GM12878 (cell line): ENCODE measurements at regions not wholly inside any gene's neighbourhood (a gene's known extent, or its start where the extent isn't known, plus 50 kb on each side); places are given as distances from the start of the nearest gene placed in this dataset.

Experiments used
- CBFB ChIP-seq: IDR thresholded peaks from 2 replicates; pipeline ENCODE4 v1.6.1; 2016; ENCODE audit warnings: antibody characterized with exemption, low read depth
- CTCF ChIP-seq, 3 experiments: IDR thresholded peaks in 2 of 3; conservative IDR thresholded peaks in 1 of 3; 2 replicates each; pipeline ENCODE4 v1.5.1; 2011; ENCODE audit warnings: low read depth in 3 of 3, low read length in 3 of 3, mild to moderate bottlenecking in 3 of 3, control low read depth in 2 of 3, moderate library complexity in 2 of 3, inconsistent platforms in 1 of 3, mixed read lengths in 1 of 3; ENCODE audit not compliant: control insufficient read depth in 2 of 3, insufficient read depth in 1 of 3; ENCODE audit errors: extremely low read depth in 1 of 3
- KDM1A ChIP-seq: fragments of 200-600 bp; sonication (generic); IDR thresholded peaks from 2 replicates; pipeline ENCODE4 v1.6.1; 2016; ENCODE audit warnings: borderline replicate concordance
- NFYB ChIP-seq: IDR thresholded peaks from 2 replicates; pipeline ENCODE4 v1.6.1; 2011; ENCODE audit warnings: low read depth, mild to moderate bottlenecking, low read length, improper control_type of control experiment, moderate library complexity; ENCODE audit not compliant: insufficient read depth
- POLR2A ChIP-seq: IDR thresholded peaks from 2 replicates; pipeline ENCODE4 v1.6.1; 2011; ENCODE audit warnings: low read depth, mild to moderate bottlenecking, low read length
- POLR2AphosphoS5 ChIP-seq: IDR thresholded peaks from 2 replicates; pipeline ENCODE4 v1.6.1; 2011; ENCODE audit warnings: mild to moderate bottlenecking, low read length, inconsistent platforms
- RAD21 ChIP-seq: IDR thresholded peaks from 2 replicates; pipeline ENCODE4 v1.6.1; 2011; ENCODE audit warnings: mild to moderate bottlenecking, low read depth, low read length, moderate library complexity; ENCODE audit not compliant: insufficient read depth
- RCOR1 ChIP-seq: conservative IDR thresholded peaks from 2 replicates; pipeline ENCODE4 v1.6.1; 2012; ENCODE audit warnings: low read depth, low read length, improper control_type of control experiment
- RFX5 ChIP-seq: IDR thresholded peaks from 2 replicates; pipeline ENCODE4 v1.6.1; 2011; ENCODE audit warnings: low read depth, low read length, improper control_type of control experiment
- TF ChIP-seq, protein P1 (sequence below): IDR thresholded peaks from 2 replicates; pipeline ENCODE4 v1.6.1; 2011; ENCODE audit warnings: borderline replicate concordance, low read depth, mild to moderate bottlenecking, moderate library complexity, mixed read lengths, low read length; ENCODE audit not compliant: insufficient read depth; ENCODE audit errors: extremely low read length

DNA sequence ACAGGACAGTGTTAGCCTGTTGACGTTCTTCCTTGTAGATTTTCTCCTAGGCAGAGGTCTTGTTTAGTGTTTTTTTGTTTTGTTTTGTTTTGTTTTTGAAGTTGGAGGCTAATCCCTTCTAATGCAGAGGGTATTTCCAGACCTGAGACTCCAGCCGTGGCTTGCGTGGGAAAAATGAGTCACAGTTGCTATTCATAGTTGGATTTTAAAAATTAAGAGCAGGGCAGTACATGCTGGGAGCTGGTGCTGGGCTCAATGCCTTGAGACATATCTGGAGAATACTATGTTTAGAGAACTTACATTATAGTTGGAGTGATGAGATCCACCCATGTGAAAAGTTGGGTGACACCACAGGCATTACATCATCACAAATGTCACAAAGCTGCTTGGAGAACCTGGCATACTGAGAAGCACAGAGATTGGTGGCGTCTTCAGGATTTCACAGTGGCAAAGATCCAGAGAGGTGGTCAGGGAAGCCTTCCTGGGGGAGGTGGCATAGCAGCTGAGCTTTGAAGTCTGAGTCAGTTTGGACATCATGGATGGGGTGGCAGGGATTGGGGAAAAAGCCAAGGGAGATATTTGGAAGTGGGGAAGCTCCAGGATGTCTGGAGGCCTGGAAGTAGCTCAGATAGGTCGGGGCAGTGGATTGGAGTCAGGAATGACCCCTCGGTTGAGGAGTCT lies 249.4 kb downstream of the LOXHD1 start:
- TF ChIP-seq CBFB (no peak), NFYB (no peak), CTCF (IDR thresholded peaks at IDR 0.05 in 2 of 3, conservative IDR thresholded peaks at IDR 0.05 in 1 of 3; ENCODE audit: control insufficient read depth in 2 of 3, extremely low read depth in 1 of 3, insufficient read depth in 1 of 3, low read depth in 3 of 3, low read length in 3 of 3) (no peak), RFX5 (no peak), POLR2A (no peak), POLR2AphosphoS5 (no peak), RCOR1 (no peak), KDM1A (no peak), RAD21 (no peak)
- TF ChIP-seq, protein P1, sequence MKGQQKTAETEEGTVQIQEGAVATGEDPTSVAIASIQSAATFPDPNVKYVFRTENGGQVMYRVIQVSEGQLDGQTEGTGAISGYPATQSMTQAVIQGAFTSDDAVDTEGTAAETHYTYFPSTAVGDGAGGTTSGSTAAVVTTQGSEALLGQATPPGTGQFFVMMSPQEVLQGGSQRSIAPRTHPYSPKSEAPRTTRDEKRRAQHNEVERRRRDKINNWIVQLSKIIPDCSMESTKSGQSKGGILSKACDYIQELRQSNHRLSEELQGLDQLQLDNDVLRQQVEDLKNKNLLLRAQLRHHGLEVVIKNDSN, result no peak
